HL-60 (cell line): ENCODE measurements at regions not wholly inside any gene's neighbourhood (a gene's known extent, or its start where the extent isn't known, plus 50 kb on each side); places are given as distances from the start of the nearest gene placed in this dataset.
"Not testable (repeated sequence)": the region's sequence is repeated elsewhere in the genome, so short reads cannot be mapped to it uniquely, and the experiment has no call there.

Source experiments
- DNase-seq, 2 experiments: peaks; one replicate each; pipeline ENCODE4 v3.0.0-alpha.2; 2010 to 2020; ENCODE audit warnings: low read depth in 1 of 2, low spot score in 1 of 2
- H3K27ac ChIP-seq: fragments of 250-450 bp; sonication (Bioruptor Pico); replicated peaks from 2 replicates; pipeline ENCODE4 v1.5.1; 2020; ENCODE audit warnings: mild to moderate bottlenecking, moderate library complexity
- H3K27me3 ChIP-seq: fragments of 250-450 bp; sonication (Bioruptor Pico); 2 replicates; pipeline ENCODE4 v1.5.1; 2021; ENCODE audit warnings: mild to moderate bottlenecking, moderate library complexity; ENCODE audit not compliant: insufficient read depth, poor library complexity, severe bottlenecking
- H3K4me3 ChIP-seq: replicated peaks from 2 replicates; pipeline ENCODE4 v1.5.1; 2011; ENCODE audit warnings: mild to moderate bottlenecking, control low read depth, low read length; ENCODE audit not compliant: insufficient read depth
- CTCF ChIP-seq: IDR thresholded peaks from one replicate; pipeline ENCODE4 v1.5.1; 2011; ENCODE audit warnings: low read length, control low read depth, inconsistent platforms; ENCODE audit not compliant: insufficient read depth
- GABPA ChIP-seq: IDR thresholded peaks from 2 replicates; pipeline ENCODE4 v1.6.1; 2012; ENCODE audit warnings: low read depth
- POLR2AphosphoS5 ChIP-seq: IDR thresholded peaks from 2 replicates; pipeline ENCODE4 v1.6.1; 2012; ENCODE audit warnings: low read depth
- REST ChIP-seq: IDR thresholded peaks from 2 replicates; pipeline ENCODE4 v1.6.1; 2012; ENCODE audit warnings: low read depth; ENCODE audit not compliant: insufficient replicate concordance
- SPI1 ChIP-seq: IDR thresholded peaks from 2 replicates; pipeline ENCODE4 v1.6.1; 2012; ENCODE audit warnings: low read depth, mild to moderate bottlenecking, borderline replicate concordance

DNA sequence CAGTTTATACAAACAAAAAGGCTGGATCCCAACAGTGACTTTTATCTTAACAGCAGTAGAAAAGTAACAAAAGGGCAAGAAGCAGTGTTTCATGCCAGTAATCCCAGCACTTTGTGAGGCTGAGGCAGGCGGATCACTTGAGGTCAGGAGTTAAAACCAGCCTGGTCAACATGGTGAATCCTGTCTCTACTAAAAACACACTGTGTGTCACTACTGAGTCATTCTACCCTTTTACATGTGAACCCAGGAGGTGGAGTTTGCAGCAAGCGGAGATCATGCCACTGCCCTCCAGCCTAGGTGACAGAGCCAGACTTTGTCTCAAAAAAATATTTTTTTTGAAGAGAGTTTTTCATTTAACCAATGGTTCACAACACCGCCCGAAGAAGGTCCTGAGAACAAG lies 395.6 kb upstream of the USP9Y start:
- Histone ChIP-seq H3K27ac (no peak overlapping the region), H3K27me3 (no peaks in the 10 kb centered on the region), H3K4me3 (no peak overlapping the region)
- TF ChIP-seq SPI1 = no peak
- no peak for DNase-seq

DNA sequence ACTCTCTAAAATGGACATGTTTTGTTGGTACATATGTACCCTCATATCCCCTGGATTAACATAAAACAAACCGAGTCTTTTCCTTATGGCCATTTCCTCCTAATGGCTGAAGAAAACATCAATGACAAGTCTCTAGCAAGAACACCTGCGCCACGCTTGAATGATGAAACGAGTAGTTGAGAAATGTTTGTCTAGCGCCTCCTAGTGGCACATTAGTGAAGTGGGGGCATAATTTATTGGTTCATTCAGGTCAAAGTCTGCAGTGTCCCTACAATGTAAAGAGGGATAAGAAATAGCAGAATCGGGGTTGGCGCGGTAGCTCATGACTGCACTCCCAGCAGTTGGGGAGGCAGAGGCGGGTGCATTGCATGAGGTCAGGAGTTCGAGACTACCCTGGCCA lies 391.8 kb upstream of the USP9Y start:
- H3K4me3 ChIP-seq = no peak overlapping the region

GRCh38 chrY:12310832-12311231 lies 390.2 kb upstream of the USP9Y start:
- no peak for TF ChIP-seq REST
- TF ChIP-seq POLR2AphosphoS5 = no peak
- TF ChIP-seq CTCF = no peak
- TF ChIP-seq GABPA = no peak
- TF ChIP-seq SPI1 = no peak
- no peak for DNase-seq
- H3K4me3 ChIP-seq = no peak overlapping the region
- H3K27me3 ChIP-seq = no peaks in the 10 kb centered on the region
- H3K27ac ChIP-seq = no peak overlapping the region

More for the DNA sequence above, 391.8 kb upstream of the USP9Y start:
- DNase-seq = no peak
- no peaks in the 10 kb centered on the region for H3K27me3 ChIP-seq
- TF ChIP-seq GABPA (no peak), POLR2AphosphoS5 (no peak), CTCF (no peak), SPI1 (no peak), REST (no peak)
- no peak overlapping the region for H3K27ac ChIP-seq

DNA sequence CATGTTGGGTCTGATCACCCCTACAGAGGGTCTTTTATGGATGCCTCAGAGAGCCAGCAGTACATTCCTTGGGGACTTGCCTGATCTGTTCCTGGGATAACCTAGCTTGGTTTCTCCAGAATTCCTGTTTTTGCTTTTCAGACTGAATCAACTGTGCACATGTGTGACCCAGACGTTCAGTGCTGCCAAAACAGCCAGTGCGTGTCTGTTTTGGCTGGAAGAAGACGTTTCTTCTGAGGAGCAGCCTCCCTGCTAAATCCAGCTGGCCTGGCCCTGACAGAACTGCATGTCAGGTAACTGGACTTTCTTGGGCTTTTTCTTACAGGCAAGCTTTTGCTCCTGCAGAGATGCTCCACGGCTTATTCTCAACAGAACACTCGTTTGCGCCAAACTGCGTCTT lies 373.3 kb upstream of the USP9Y start:
- DNase-seq = no peak
- Histone ChIP-seq H3K4me3 (no peak overlapping the region), H3K27me3 (no peaks in the 10 kb centered on the region), H3K27ac (no peak overlapping the region)
- TF ChIP-seq CTCF = no peak
- TF ChIP-seq POLR2AphosphoS5 = no peak
- TF ChIP-seq REST = no peak
- TF ChIP-seq SPI1 = no peak
- no peak for TF ChIP-seq GABPA

DNA sequence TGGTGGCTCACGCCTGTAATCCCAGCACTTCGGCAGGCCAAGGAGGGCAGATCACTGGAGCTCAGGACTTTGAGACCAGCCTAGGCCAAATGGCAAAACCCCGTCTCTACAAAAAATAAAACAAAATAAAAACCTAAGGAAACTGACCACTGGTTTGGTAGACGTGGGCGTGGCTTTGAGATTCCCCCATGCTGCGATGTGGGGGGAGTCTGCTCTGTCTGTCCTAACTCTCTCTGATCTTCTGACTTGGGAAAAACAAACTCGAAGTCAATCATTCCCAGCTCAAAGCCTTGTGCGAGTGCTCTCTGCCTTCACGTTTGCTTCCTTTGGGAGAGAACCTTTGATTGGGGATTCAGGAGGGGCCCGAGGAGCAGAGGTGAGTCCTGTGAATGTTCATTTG lies 369.1 kb upstream of the USP9Y start:
- H3K27me3 ChIP-seq, H3K4me3 ChIP-seq, DNase-seq, H3K27ac ChIP-seq: not testable (repeated sequence)
